GM23248 (cell line): ENCODE measurements at regions not wholly inside any gene's neighbourhood (a gene's known extent, or its start where the extent isn't known, plus 50 kb on each side); places are given as distances from the start of the nearest gene placed in this dataset.
"Not testable (repeated sequence)": the region's sequence is repeated elsewhere in the genome, so short reads cannot be mapped to it uniquely, and the experiment has no call there.

Experiments used
- DNase-seq: peaks from one replicate; pipeline ENCODE4 v3.0.0-alpha.2; 2015
- H2AFZ ChIP-seq: fragments of 200-600 bp; sonication (generic); 2 replicates; pipeline ENCODE4 v1.6.1; 2016; ENCODE audit warnings: antibody characterized with exemption
- H3F3A ChIP-seq: fragments of 200-600 bp; sonication (generic); 2 replicates; pipeline ENCODE4 v1.6.1; 2016; ENCODE audit warnings: mild to moderate bottlenecking, antibody characterized with exemption, mixed run types; ENCODE audit not compliant: insufficient read depth
- H3K27ac ChIP-seq: fragments of 200-600 bp; sonication (generic); 2 replicates; pipeline ENCODE4 v1.5.1; 2016; ENCODE audit warnings: mild to moderate bottlenecking
- H3K27me3 ChIP-seq: fragments of 200-600 bp; sonication (generic); replicated peaks from 2 replicates; pipeline ENCODE4 v1.6.1; 2016; ENCODE audit warnings: mild to moderate bottlenecking; ENCODE audit not compliant: insufficient read depth
- H3K36me3 ChIP-seq: fragments of 200-600 bp; sonication (generic); 2 replicates; pipeline ENCODE4 v1.6.1; 2016; ENCODE audit warnings: low read depth, mild to moderate bottlenecking
- H3K4me1 ChIP-seq: fragments of 200-600 bp; sonication (generic); 2 replicates; pipeline ENCODE4 v1.6.1; 2016; ENCODE audit warnings: mild to moderate bottlenecking; ENCODE audit not compliant: insufficient read depth
- H3K4me2 ChIP-seq: fragments of 200-600 bp; sonication (generic); one replicate; pipeline ENCODE4 v1.6.1; 2016; ENCODE audit warnings: mild to moderate bottlenecking; ENCODE audit not compliant: unreplicated experiment
- H3K4me3 ChIP-seq: fragments of 200-600 bp; sonication (generic); 2 replicates; pipeline ENCODE4 v1.5.1; 2016; ENCODE audit warnings: mild to moderate bottlenecking
- H3K79me2 ChIP-seq: fragments of 200-600 bp; sonication (generic); 2 replicates; pipeline ENCODE4 v1.6.1; 2016; ENCODE audit warnings: mild to moderate bottlenecking; ENCODE audit not compliant: insufficient read depth
- H3K9ac ChIP-seq: fragments of 200-600 bp; sonication (generic); 2 replicates; pipeline ENCODE4 v1.6.1; 2016; ENCODE audit warnings: mild to moderate bottlenecking
- H3K9me2 ChIP-seq: fragments of 200-600 bp; sonication (generic); 2 replicates; pipeline ENCODE4 v1.6.1; 2016; ENCODE audit warnings: mixed run types, mild to moderate bottlenecking, moderate library complexity; ENCODE audit not compliant: insufficient read depth
- H3K9me3 ChIP-seq: fragments of 200-600 bp; sonication (generic); one replicate; pipeline ENCODE4 v1.6.1; 2017; ENCODE audit warnings: low read depth
- H4K20me1 ChIP-seq: fragments of 200-600 bp; sonication (generic); 2 replicates; pipeline ENCODE4 v1.6.0; 2016; ENCODE audit not compliant: insufficient read depth
- EZH2 ChIP-seq: fragments of 200-600 bp; sonication (generic); IDR thresholded peaks from 2 replicates; pipeline ENCODE4 v1.6.1; 2018; ENCODE audit warnings: antibody characterized with exemption, mild to moderate bottlenecking; ENCODE audit not compliant: insufficient read depth, poor library complexity, severe bottlenecking
- EZH2phosphoT487 ChIP-seq: fragments of 200-600 bp; sonication (generic); IDR thresholded peaks from 2 replicates; pipeline ENCODE4 v1.6.1; 2018; ENCODE audit warnings: antibody characterized with exemption, moderate library complexity, mild to moderate bottlenecking, low read depth; ENCODE audit not compliant: insufficient read depth
- WGBS, 2 experiments: methylation state at CpG; one replicate each; pipeline ENCODE4 v1.1.6; 2015 to 2017; ENCODE audit warnings: low lambda C conversion rate in 2 of 2, low coverage in 1 of 2; ENCODE audit errors: missing lambda C conversion rate in 2 of 2; 5-methylcytosine and 5-hydroxymethylcytosine counted together
- in situ Hi-C: fragments of 300-500 bp; cut with MboI; formaldehyde crosslinking; loops from 2 replicates; pipeline ENCODE4 v1.15.0; 2020

- no peaks in the 10 kb centered on the region for H3K4me1 ChIP-seq
- H3K36me3 ChIP-seq: no peaks in the 10 kb centered on the region
- no peaks in the 10 kb centered on the region for H3K9me3 ChIP-seq
- TF ChIP-seq EZH2 (no peak), EZH2phosphoT487 (no peak)
- in situ Hi-C loops: no loop called here
- no peak overlapping the region for H3K4me2 ChIP-seq
- DNase-seq: no peak
- no peaks in the 10 kb centered on the region for H3F3A ChIP-seq
- H3K27ac ChIP-seq: no peak overlapping the region
- H3K27me3 ChIP-seq: no peaks in the 10 kb centered on the region
- H4K20me1 ChIP-seq: no peaks in the 10 kb centered on the region
- no peak overlapping the region for H3K9ac ChIP-seq
- no peak overlapping the region for H2AFZ ChIP-seq
- 65 to 68% methylated on average over 3 of the region's 3 CpGs for WGBS, 2 experiments
- peaks cover 9% of the 10 kb centered on the region; the same call in 1 of the 2 replicates for H3K79me2 ChIP-seq
- no peaks in the 10 kb centered on the region for H3K9me2 ChIP-seq
- H3K4me3 ChIP-seq: no peak overlapping the region
Measured at GRCh38 chr6:144632266-144632665, 347.1 kb downstream of the UTRN start.

DNA sequence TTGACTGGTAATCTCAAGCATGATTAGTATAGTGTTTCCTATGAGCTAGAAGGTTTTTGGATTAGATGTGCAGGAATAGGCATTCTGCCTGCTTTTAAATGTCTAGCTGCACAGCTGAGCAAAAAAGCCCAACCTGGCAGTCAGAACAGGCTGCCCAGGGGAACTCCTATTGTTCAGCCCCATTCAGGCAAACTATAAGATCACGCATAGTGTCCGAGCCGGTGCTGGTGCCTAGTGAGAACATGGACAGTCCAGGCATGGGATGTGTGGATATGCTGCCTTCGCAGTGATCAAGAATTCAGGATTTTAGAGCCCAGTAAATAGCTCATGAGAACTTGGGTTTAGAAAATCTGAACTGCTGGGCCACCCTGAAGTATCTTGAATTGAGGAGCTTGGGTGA lies 348.8 kb downstream of the UTRN start:
- TF ChIP-seq EZH2 (no peak), EZH2phosphoT487 (no peak)
- H3K79me2 ChIP-seq: peaks cover 9% of the 10 kb centered on the region; the same call in 1 of the 2 replicates
- WGBS, 2 experiments: 97 to 100% methylated on average over 4 of the region's 4 CpGs
- DNase-seq: no peak
- H4K20me1 ChIP-seq: no peaks in the 10 kb centered on the region
- no peaks in the 10 kb centered on the region for H3K27me3 ChIP-seq
- H3K4me2 ChIP-seq: no peak overlapping the region
- H3K9me3 ChIP-seq: no peaks in the 10 kb centered on the region
- H2AFZ ChIP-seq: no peak overlapping the region
- H3K9ac ChIP-seq: no peak overlapping the region
- H3K27ac ChIP-seq: no peak overlapping the region
- in situ Hi-C loops: no loop called here
- no peaks in the 10 kb centered on the region for H3K9me2 ChIP-seq
- no peak overlapping the region for H3K4me3 ChIP-seq
- H3K36me3 ChIP-seq: no peaks in the 10 kb centered on the region
- no peaks in the 10 kb centered on the region for H3F3A ChIP-seq
- no peaks in the 10 kb centered on the region for H3K4me1 ChIP-seq

- Histone ChIP-seq H3K4me1 (no peaks in the 10 kb centered on the region), H3K4me3 (no peak overlapping the region), H3K79me2 (peaks cover 9% of the 10 kb centered on the region; the same call in 1 of the 2 replicates), H4K20me1 (no peaks in the 10 kb centered on the region), H3K9me3 (no peaks in the 10 kb centered on the region), H3F3A (no peaks in the 10 kb centered on the region), H3K27me3 (no peaks in the 10 kb centered on the region), H3K9ac (no peak overlapping the region), H3K9me2 (no peaks in the 10 kb centered on the region), H3K27ac (no peak overlapping the region), H2AFZ (no peak overlapping the region), H3K36me3 (no peaks in the 10 kb centered on the region), H3K4me2 (no peak overlapping the region)
- no peak for DNase-seq
- WGBS, 2 experiments: 97% methylated on average over 4 of the region's 4 CpGs
- in situ Hi-C loops: no loop called here
- TF ChIP-seq EZH2: no peak
- TF ChIP-seq EZH2phosphoT487: no peak
Measured at GRCh38 chr6:144634371-144634770, 349.2 kb downstream of the UTRN start.

GRCh38 chr6:144635051-144635450 lies 349.9 kb downstream of the UTRN start:
- H4K20me1 ChIP-seq: no peaks in the 10 kb centered on the region
- no peaks in the 10 kb centered on the region for H3K4me1 ChIP-seq
- no peaks in the 10 kb centered on the region for H3K9me3 ChIP-seq
- no peak overlapping the region for H3K4me3 ChIP-seq
- no peaks in the 10 kb centered on the region for H3K27me3 ChIP-seq
- no peak for DNase-seq
- no peak overlapping the region for H3K4me2 ChIP-seq
- H3K36me3 ChIP-seq: no peaks in the 10 kb centered on the region
- in situ Hi-C loops: no loop called here
- TF ChIP-seq EZH2 (no peak), EZH2phosphoT487 (no peak)
- no peaks in the 10 kb centered on the region for H3K9me2 ChIP-seq
- no peak overlapping the region for H3K27ac ChIP-seq
- no peak overlapping the region for H2AFZ ChIP-seq
- H3K79me2 ChIP-seq: peaks cover 9% of the 10 kb centered on the region; the same call in 1 of the 2 replicates
- no peak overlapping the region for H3K9ac ChIP-seq
- WGBS, 2 experiments: 79 to 86% methylated on average over 3 of the region's 3 CpGs
- no peaks in the 10 kb centered on the region for H3F3A ChIP-seq

DNA sequence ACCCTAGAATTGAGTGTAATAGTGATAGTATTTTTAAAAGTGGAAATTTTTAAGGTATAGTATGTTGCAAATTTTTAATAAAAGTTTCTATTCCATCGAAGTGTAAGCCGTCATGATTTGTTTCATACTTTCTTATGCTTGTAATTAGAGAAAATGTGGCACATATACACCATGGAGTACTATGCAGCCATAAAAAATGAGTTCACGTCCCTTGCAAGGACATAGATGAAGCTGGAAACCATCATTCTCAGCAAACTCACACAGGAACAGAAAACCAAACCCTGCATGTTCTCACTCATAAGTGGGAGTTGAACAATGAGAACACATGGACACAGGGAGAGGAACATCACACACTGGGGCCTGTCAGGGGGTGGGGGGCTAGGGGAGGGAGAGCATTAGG lies 350.9 kb downstream of the UTRN start:
- DNase-seq, in situ Hi-C loops, H3K4me1 ChIP-seq, H2AFZ ChIP-seq, H3K9me2 ChIP-seq, H3K4me3 ChIP-seq, H3K9me3 ChIP-seq, H3K27ac ChIP-seq, H3K9ac ChIP-seq, H3F3A ChIP-seq, H3K27me3 ChIP-seq, H3K4me2 ChIP-seq, H4K20me1 ChIP-seq, H3K36me3 ChIP-seq: not testable (repeated sequence)
- 97 to 99% methylated on average over 3 of the region's 3 CpGs for WGBS, 2 experiments
- peaks cover 12% of the 10 kb centered on the region; the same call in 1 of the 2 replicates for H3K79me2 ChIP-seq
